Left hindlimb (tissue), 1 donor: ENCODE measurements at regions not wholly inside any gene's neighbourhood (a gene's known extent, or its start where the extent isn't known, plus 50 kb on each side); places are given as distances from the start of the nearest gene placed in this dataset.

Experiments
- DNase-seq: peaks from one replicate; pipeline ENCODE4 v3.0.0-alpha.2; 2018

- no peak for DNase-seq
Observed at GRCh38 chr2:22807872-22808271, 577.1 kb upstream of the KLHL29 start.

- no peak for DNase-seq
Observed at GRCh38 chr2:22810602-22811001, 574.4 kb upstream of the KLHL29 start.

GRCh38 chr2:22812065-22812680 is 572.8 kb upstream of the KLHL29 start:
- DNase-seq: no peak

GRCh38 chr2:22817197-22817596 is 567.8 kb upstream of the KLHL29 start:
- DNase-seq: no peak

GRCh38 chr2:22821458-22821857 is 563.5 kb upstream of the KLHL29 start:
- no peak for DNase-seq

GRCh38 chr2:22822835-22823234 is 562.1 kb upstream of the KLHL29 start:
- DNase-seq: no peak

GRCh38 chr2:22824618-22825017 is 560.4 kb upstream of the KLHL29 start:
- DNase-seq: no peak

GRCh38 chr2:22826703-22827102 is 558.3 kb upstream of the KLHL29 start:
- DNase-seq: peak; percentile 38

GRCh38 chr2:22829791-22830190 is 555.2 kb upstream of the KLHL29 start:
- peak; percentile 26 for DNase-seq

GRCh38 chr2:22832196-22832595 is 552.8 kb upstream of the KLHL29 start:
- no peak for DNase-seq

GRCh38 chr2:22838461-22838860 is 546.5 kb upstream of the KLHL29 start:
- DNase-seq: no peak

GRCh38 chr2:22842205-22842869 is 542.6 kb upstream of the KLHL29 start:
- no peak for DNase-seq

- DNase-seq: no peak
Observed at GRCh38 chr2:22843919-22844537, 541.0 kb upstream of the KLHL29 start.

- no peak for DNase-seq
Observed at GRCh38 chr2:22850310-22850709, 534.7 kb upstream of the KLHL29 start.

- no peak for DNase-seq
Observed at GRCh38 chr2:22854588-22854987, 530.4 kb upstream of the KLHL29 start.

GRCh38 chr2:22855081-22855480 is 529.9 kb upstream of the KLHL29 start:
- DNase-seq: no peak

- no peak for DNase-seq
Observed at GRCh38 chr2:22855761-22856184, 529.2 kb upstream of the KLHL29 start.

GRCh38 chr2:22867973-22868372 is 517.0 kb upstream of the KLHL29 start:
- DNase-seq: no peak

GRCh38 chr2:22878121-22878520 is 506.9 kb upstream of the KLHL29 start:
- no peak for DNase-seq

- no peak for DNase-seq
Observed at GRCh38 chr2:22879009-22879863, 505.7 kb upstream of the KLHL29 start.

- DNase-seq: no peak
Observed at GRCh38 chr2:22880161-22880560, 504.8 kb upstream of the KLHL29 start.

GRCh38 chr2:22882011-22882410 is 503.0 kb upstream of the KLHL29 start:
- DNase-seq: no peak

GRCh38 chr2:22882643-22883042 is 502.3 kb upstream of the KLHL29 start:
- no peak for DNase-seq
